ENCODE measurements at regions not wholly inside any gene's neighbourhood (a gene's known extent, or its start where the extent isn't known, plus 50 kb on each side); places are given as distances from the start of the nearest gene placed in this dataset.

DNA sequence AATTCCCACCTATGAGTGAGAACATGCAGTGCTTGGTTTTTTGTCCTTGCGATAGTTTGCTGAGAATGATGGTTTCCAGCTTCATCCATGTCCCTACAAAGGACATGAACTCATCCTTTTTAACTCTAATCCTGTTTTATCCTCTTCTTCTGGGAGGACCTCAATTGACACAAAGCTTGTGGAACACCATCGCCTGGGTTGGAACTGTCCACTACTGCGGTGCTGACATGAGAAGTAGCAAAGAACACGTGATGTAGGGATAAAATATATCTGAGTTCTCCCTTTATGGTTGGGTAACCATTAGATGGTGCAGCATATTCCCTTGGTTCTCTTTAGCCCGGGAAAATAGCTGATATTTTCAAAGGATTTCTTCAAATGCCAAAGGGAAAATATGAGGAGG lies 105.3 kb upstream of the TOPAZ1 start:
- H3K4me1 ChIP-seq (ENCODE audit: control insufficient read depth, insufficient read depth, low read length), result no peaks in the 10 kb centered on the region
- H3K14ac ChIP-seq (replicated peaks; ENCODE audit: low read depth, low read length), result no peak overlapping the region
- H3K23ac ChIP-seq (ENCODE audit: low read depth, low read length), result no peak overlapping the region
- CTCF ChIA-PET, result no interaction called here
- ATAC-seq (ENCODE audit: low read depth) (no peak), DNase-seq (no peak)
- dilution Hi-C loops (cut with HindIII; ENCODE audit: low sequenced_read_pairs, unreplicated experiment) (no loop called here), in situ Hi-C loops (cut with MboI; ENCODE audit: low sequenced_read_pairs) (no loop called here), intact Hi-C loops (cut with micrococcal nuclease) (no loop called here)
- no peak overlapping the region for H2BK15ac ChIP-seq (ENCODE audit: low read depth, low read length)
- H2AK5ac ChIP-seq (ENCODE audit: low read depth, low read length), result no peak overlapping the region
- no peak for TF ChIP-seq MAZ (IDR thresholded peaks at IDR 0.05; ENCODE audit: borderline replicate concordance, low read depth, low read length)
- peak; percentile 16; the same call in 1 of the 2 replicates for TF ChIP-seq USF2 (IDR thresholded peaks at IDR 0.05; ENCODE audit: low read depth, low read length)
- H2BK20ac ChIP-seq (ENCODE audit: low read depth, low read length), result no peak overlapping the region
- POLR2A ChIA-PET (ENCODE audit: unreplicated experiment), result no interaction called here
- no peaks in the 10 kb centered on the region for H3K9me1 ChIP-seq (ENCODE audit: insufficient read depth, low read length)
- H4K8ac ChIP-seq (ENCODE audit: low read depth in 2 of 2, low read length in 2 of 2), result no peak overlapping the region
- BruUV-seq (replicated peaks), result no TSS peak
- no peak overlapping the region for H4K91ac ChIP-seq (ENCODE audit: insufficient read depth, low read depth, low read length)
- no peak overlapping the region for H4K5ac ChIP-seq (ENCODE audit: low read depth, low read length)
- H2AK9ac ChIP-seq (replicated peaks; ENCODE audit: low read depth, low read length, poor library complexity), result no peak overlapping the region
- no peaks in the 10 kb centered on the region for H3K36me3 ChIP-seq (ENCODE audit: control insufficient read depth, insufficient read depth, low read length)
- no peak overlapping the region for H2BK120ac ChIP-seq (ENCODE audit: low read depth, low read length)
- H3K9me3 ChIP-seq (ENCODE audit: control insufficient read depth, insufficient read depth, low read length), result no peaks in the 10 kb centered on the region
- no peaks in the 10 kb centered on the region for H4K20me1 ChIP-seq (ENCODE audit: insufficient read depth, low read length)
- H3K79me1 ChIP-seq (ENCODE audit: low read depth in 1 of 2, low read length in 2 of 2), result no peaks in the 10 kb centered on the region
- 40% methylated on average over 1 of the region's 5 CpGs; no CpG with 5 or more reads in 1 of the 2 experiments for WGBS, 2 experiments (ENCODE audit: extremely low coverage in 2 of 2, insufficient read length in 1 of 2)
- no peak overlapping the region for H3K4ac ChIP-seq (ENCODE audit: low read depth, low read length)
- H3K56ac ChIP-seq (ENCODE audit: extremely low read depth, insufficient read depth, low read length), result no peak overlapping the region
- H2BK5ac ChIP-seq (ENCODE audit: low read depth, low read length, poor library complexity, severe bottlenecking), result no peak overlapping the region
- no peak overlapping the region for H3K4me2 ChIP-seq (ENCODE audit: low read depth, low read length)
- H3K9ac ChIP-seq (ENCODE audit: low read depth, low read length), result no peak overlapping the region
- H3K27me3 ChIP-seq (ENCODE audit: control insufficient read depth, insufficient read depth, low read length), result no peaks in the 10 kb centered on the region
- H3K27ac ChIP-seq (ENCODE audit: insufficient read depth, low read length), result no peak overlapping the region
- no peak overlapping the region for H3K18ac ChIP-seq (ENCODE audit: low read depth, low read length)
- H2AFZ ChIP-seq (replicated peaks; ENCODE audit: low read length, poor library complexity), result no peak overlapping the region
- H3K4me3 ChIP-seq (ENCODE audit: insufficient read depth, low read depth, low read length), result no peak overlapping the region

All from IMR-90 (cell line).